Spinal cord (tissue), 9 donors: ENCODE measurements at regions not wholly inside any gene's neighbourhood (a gene's known extent, or its start where the extent isn't known, plus 50 kb on each side); places are given as distances from the start of the nearest gene placed in this dataset.
A peak's percentile ranks its signal among the peaks of the same experiment; 100 is the strongest.
"Not testable (repeated sequence)": the region's sequence is repeated elsewhere in the genome, so short reads cannot be mapped to it uniquely, and the experiment has no call there.

Experiments
- DNase-seq, 6 donors: peaks; one replicate each; pipeline versions ENCODE4 v3.0.0 to v3.0.0-alpha.2; 2013 to 2015; ENCODE audit warnings: low spot score in 6 of 6, low read depth in 4 of 6
- H3K27ac ChIP-seq: one replicate; pipeline ENCODE4 v1.5.1; 2013; ENCODE audit warnings: low read depth, low read length, control low read depth
- H3K27me3 ChIP-seq: one replicate; pipeline ENCODE4 v1.6.1; 2013; ENCODE audit warnings: low read length; ENCODE audit not compliant: control insufficient read depth, insufficient read depth
- H3K36me3 ChIP-seq: one replicate; pipeline ENCODE4 v1.6.1; 2013; ENCODE audit warnings: low read length; ENCODE audit not compliant: control insufficient read depth, insufficient read depth
- H3K4me1 ChIP-seq: one replicate; pipeline ENCODE4 v1.6.1; 2013; ENCODE audit warnings: low read length; ENCODE audit not compliant: control insufficient read depth, insufficient read depth
- H3K4me3 ChIP-seq: one replicate; pipeline ENCODE4 v1.5.1; 2013; ENCODE audit warnings: low read depth, low read length, control low read depth
- H3K9me3 ChIP-seq: one replicate; pipeline ENCODE4 v1.6.1; 2013; ENCODE audit warnings: low read length; ENCODE audit not compliant: control insufficient read depth, insufficient read depth
- WGBS: methylation state at CpG from one replicate; pipeline ENCODE4 v1.1.5; 2013; ENCODE audit warnings: missing lambda C conversion rate; ENCODE audit not compliant: insufficient coverage; 5-methylcytosine and 5-hydroxymethylcytosine counted together
- donor health status: healthy.

GRCh38 chr1:5683446-5683845, 308.8 kb downstream of the NPHP4 start:
- no peaks in the 10 kb centered on the region for H3K36me3 ChIP-seq

GRCh38 chr1:5682626-5683225, 309.5 kb downstream of the NPHP4 start:
- Histone ChIP-seq H3K27ac (no peak overlapping the region), H3K9me3 (no peaks in the 10 kb centered on the region), H3K4me3 (no peak overlapping the region), H3K36me3 (no peaks in the 10 kb centered on the region), H3K27me3 (no peaks in the 10 kb centered on the region), H3K4me1 (peaks cover 24% of the 10 kb centered on the region)
- peak in 3 of 6 donors; percentile 11 to 86 (median 49) for DNase-seq
- 25% methylated on average over 16 of the region's 16 CpGs for WGBS

More at GRCh38 chr1:5683446-5683845, 308.8 kb downstream of the NPHP4 start:
- H3K27me3 ChIP-seq, result no peaks in the 10 kb centered on the region
- no peaks in the 10 kb centered on the region for H3K9me3 ChIP-seq
- peaks cover 29% of the 10 kb centered on the region for H3K4me1 ChIP-seq
- H3K4me3 ChIP-seq, result no peak overlapping the region
- no peak for DNase-seq
- no peak overlapping the region for H3K27ac ChIP-seq
- 79% methylated on average over 2 of the region's 2 CpGs for WGBS

GRCh38 chr1:5681654-5682053, 310.6 kb downstream of the NPHP4 start:
- no peak for DNase-seq
- no peaks in the 10 kb centered on the region for H3K27me3 ChIP-seq
- H3K4me3 ChIP-seq, result no peak overlapping the region
- no peaks in the 10 kb centered on the region for H3K9me3 ChIP-seq
- no peaks in the 10 kb centered on the region for H3K36me3 ChIP-seq
- peaks cover 24% of the 10 kb centered on the region for H3K4me1 ChIP-seq
- no peak overlapping the region for H3K27ac ChIP-seq
- 62% methylated on average over 6 of the region's 6 CpGs for WGBS

- 82% methylated on average over 2 of the region's 4 CpGs for WGBS
- Histone ChIP-seq H3K36me3 (no peaks in the 10 kb centered on the region), H3K4me1 (peaks cover 24% of the 10 kb centered on the region), H3K27me3 (no peaks in the 10 kb centered on the region), H3K9me3 (no peaks in the 10 kb centered on the region), H3K27ac (no peak overlapping the region), H3K4me3 (no peak overlapping the region)
- peak in 1 of 6 donors; percentile 71 for DNase-seq
These were observed 311.6 kb downstream of the NPHP4 start for GRCh38 chr1:5680600-5680999.

GRCh38 chr1:5678759-5679158, 313.5 kb downstream of the NPHP4 start:
- 76% methylated on average over 1 of the region's 1 CpG for WGBS
- Histone ChIP-seq H3K27ac (no peak overlapping the region), H3K4me1 (peaks cover 16% of the 10 kb centered on the region), H3K9me3 (peaks cover 1% of the 10 kb centered on the region), H3K4me3 (no peak overlapping the region), H3K36me3 (no peaks in the 10 kb centered on the region), H3K27me3 (no peaks in the 10 kb centered on the region)
- no peak for DNase-seq

GRCh38 chr1:5672355-5672754, 319.9 kb downstream of the NPHP4 start:
- H3K36me3 ChIP-seq, H3K27ac ChIP-seq, H3K4me1 ChIP-seq, H3K4me3 ChIP-seq, H3K27me3 ChIP-seq, H3K9me3 ChIP-seq, DNase-seq: not testable (repeated sequence)
- WGBS, result 42% methylated on average over 3 of the region's 5 CpGs

- no peak overlapping the region for H3K27ac ChIP-seq
- H3K36me3 ChIP-seq, result no peaks in the 10 kb centered on the region
- H3K4me3 ChIP-seq, result no peak overlapping the region
- DNase-seq, result peak in 1 of 6 donors; percentile 41
- H3K27me3 ChIP-seq, result no peaks in the 10 kb centered on the region
- H3K4me1 ChIP-seq, result no peaks in the 10 kb centered on the region
- peaks cover 3% of the 10 kb centered on the region for H3K9me3 ChIP-seq
- WGBS, result 69% methylated on average over 4 of the region's 9 CpGs
These were observed 321.5 kb downstream of the NPHP4 start for GRCh38 chr1:5670590-5671350.

- WGBS, result 57% methylated on average over 29 of the region's 34 CpGs
- Histone ChIP-seq H3K27me3 (no peaks in the 10 kb centered on the region), H3K9me3 (peaks cover 1% of the 10 kb centered on the region), H3K27ac (no peak overlapping the region), H3K36me3 (no peaks in the 10 kb centered on the region), H3K4me3 (no peak overlapping the region), H3K4me1 (no peaks in the 10 kb centered on the region)
- DNase-seq, result no peak
These were observed 324.5 kb downstream of the NPHP4 start for GRCh38 chr1:5667513-5668325.

- no peaks in the 10 kb centered on the region for H3K9me3 ChIP-seq
- H3K27me3 ChIP-seq, result no peaks in the 10 kb centered on the region
- DNase-seq, result no peak
- no peak overlapping the region for H3K4me3 ChIP-seq
- H3K27ac ChIP-seq, result no peak overlapping the region
- no peaks in the 10 kb centered on the region for H3K36me3 ChIP-seq
- WGBS, result 87% methylated on average over 4 of the region's 10 CpGs
- peaks cover 10% of the 10 kb centered on the region for H3K4me1 ChIP-seq
These were observed 327.0 kb downstream of the NPHP4 start for GRCh38 chr1:5664906-5665875.
